ENCODE measurements at regions not wholly inside any gene's neighbourhood (a gene's known extent, or its start where the extent isn't known, plus 50 kb on each side); places are given as distances from the start of the nearest gene placed in this dataset.

- ATAC-seq (ENCODE audit: low read depth): no peak
- Histone ChIP-seq H3K27ac (ENCODE audit: poor library complexity, severe bottlenecking) (no peak overlapping the region), H3K4me1 (ENCODE audit: insufficient read depth, poor library complexity, severe bottlenecking) (no peaks in the 10 kb centered on the region), H3K4me3 (ENCODE audit: severe bottlenecking) (no peak overlapping the region), H3K27me3 (ENCODE audit: insufficient read depth, poor library complexity, severe bottlenecking) (no peaks in the 10 kb centered on the region), H3K9me3 (ENCODE audit: severe bottlenecking) (peaks cover 3% of the 10 kb centered on the region), H3K36me3 (ENCODE audit: low read depth) (no peaks in the 10 kb centered on the region)
- peak; percentile 33 for DNase-seq (ENCODE audit: low spot score)
- no peak for TF ChIP-seq CTCF (IDR thresholded peaks at IDR 0.05; ENCODE audit: poor library complexity, severe bottlenecking)
Measured at GRCh38 chr22:48704335-48704734, 1123.3 kb downstream of the BRD1 start.

GRCh38 chr22:48703265-48703941 lies 1124.3 kb downstream of the BRD1 start:
- Histone ChIP-seq H3K4me1 (ENCODE audit: insufficient read depth, poor library complexity, severe bottlenecking) (no peaks in the 10 kb centered on the region), H3K27ac (ENCODE audit: poor library complexity, severe bottlenecking) (no peak overlapping the region), H3K36me3 (ENCODE audit: low read depth) (no peaks in the 10 kb centered on the region), H3K9me3 (ENCODE audit: severe bottlenecking) (peaks cover 3% of the 10 kb centered on the region), H3K27me3 (ENCODE audit: insufficient read depth, poor library complexity, severe bottlenecking) (no peaks in the 10 kb centered on the region), H3K4me3 (ENCODE audit: severe bottlenecking) (no peak overlapping the region)
- DNase-seq (ENCODE audit: low spot score): peak; percentile 45
- ATAC-seq (ENCODE audit: low read depth): no peak
- TF ChIP-seq CTCF (IDR thresholded peaks at IDR 0.05; ENCODE audit: poor library complexity, severe bottlenecking): no peak

GRCh38 chr22:48702573-48703264 lies 1125.0 kb downstream of the BRD1 start:
- ATAC-seq (ENCODE audit: low read depth) (no peak), DNase-seq (ENCODE audit: low spot score) (no peak)
- Histone ChIP-seq H3K36me3 (ENCODE audit: low read depth) (no peaks in the 10 kb centered on the region), H3K27ac (ENCODE audit: poor library complexity, severe bottlenecking) (no peak overlapping the region), H3K4me1 (ENCODE audit: insufficient read depth, poor library complexity, severe bottlenecking) (no peaks in the 10 kb centered on the region), H3K9me3 (ENCODE audit: severe bottlenecking) (peaks cover 3% of the 10 kb centered on the region), H3K27me3 (ENCODE audit: insufficient read depth, poor library complexity, severe bottlenecking) (no peaks in the 10 kb centered on the region), H3K4me3 (ENCODE audit: severe bottlenecking) (no peak overlapping the region)
- TF ChIP-seq CTCF (IDR thresholded peaks at IDR 0.05; ENCODE audit: poor library complexity, severe bottlenecking): no peak

GRCh38 chr22:48701296-48702030 lies 1126.2 kb downstream of the BRD1 start:
- no peak overlapping the region for H3K4me3 ChIP-seq (ENCODE audit: severe bottlenecking)
- H3K27me3 ChIP-seq (ENCODE audit: insufficient read depth, poor library complexity, severe bottlenecking): no peaks in the 10 kb centered on the region
- H3K4me1 ChIP-seq (ENCODE audit: insufficient read depth, poor library complexity, severe bottlenecking): no peaks in the 10 kb centered on the region
- DNase-seq (ENCODE audit: low spot score) (no peak), ATAC-seq (ENCODE audit: low read depth) (no peak)
- TF ChIP-seq CTCF (IDR thresholded peaks at IDR 0.05; ENCODE audit: poor library complexity, severe bottlenecking): no peak
- peaks cover 3% of the 10 kb centered on the region for H3K9me3 ChIP-seq (ENCODE audit: severe bottlenecking)
- no peaks in the 10 kb centered on the region for H3K36me3 ChIP-seq (ENCODE audit: low read depth)
- H3K27ac ChIP-seq (ENCODE audit: poor library complexity, severe bottlenecking): no peak overlapping the region
